Endothelial cell of umbilical vein (primary cell): ENCODE measurements at regions not wholly inside any gene's neighbourhood (a gene's known extent, or its start where the extent isn't known, plus 50 kb on each side); places are given as distances from the start of the nearest gene placed in this dataset.
"Not testable (repeated sequence)": the region's sequence is repeated elsewhere in the genome, so short reads cannot be mapped to it uniquely, and the experiment has no call there.

ENCODE experiments used
- BruUV-seq: library from RNA; stranded (reverse); fragments of 400-500 nt; replicated peaks from 2 replicates; lab custom pipeline; 2021; lab: Mats Ljungman, UMichigan
- CTCF ChIA-PET: fragments of 300-600, 350-600 bp; sonication (Branson Sonifier 250); formaldehyde crosslinking; loops from one replicate; lab custom pipeline; 2021; ENCODE audit warnings: antibody characterized with exemption, inconsistent platforms; lab: Charles Lee
- POLR2A ChIA-PET: fragments of 300-600, 350-600 bp; sonication (Branson Sonifier 250); formaldehyde crosslinking; loops from one replicate; lab custom pipeline; 2021; ENCODE audit warnings: antibody characterized with exemption, inconsistent platforms; lab: Charles Lee
- DNase-seq: peaks from one replicate; pipeline ENCODE4 v3.0.0-alpha.2; 2011; ENCODE audit warnings: low read depth, low spot score
- FAIRE-seq: peaks from 2 replicates; lab custom pipeline; 2011; peaks lifted over from hg19 to GRCh38; lab: Jason Lieb, UNC
- H2AFZ ChIP-seq: 2 replicates; pipeline ENCODE4 v1.6.0; 2012; ENCODE audit warnings: low read depth, low read length, control low read depth, inconsistent platforms
- H3K27ac ChIP-seq: 2 replicates; pipeline ENCODE4 v1.5.1; 2011; ENCODE audit warnings: low read depth, mild to moderate bottlenecking, control low read depth, low read length, moderate library complexity; ENCODE audit not compliant: insufficient read depth
- H3K27me3 ChIP-seq, 2 experiments: 2 replicates each; pipeline versions ENCODE4 v1.6.0 to v1.6.1; 2011; ENCODE audit warnings: low read length in 2 of 2, mixed read lengths in 1 of 2; ENCODE audit not compliant: control insufficient read depth in 2 of 2, insufficient read depth in 2 of 2
- H3K36me3 ChIP-seq, 2 experiments: 2 replicates in 1 of 2; 3 replicates in 1 of 2; pipeline ENCODE4 v1.5.1; 2011; ENCODE audit warnings: low read length in 2 of 2, mild to moderate bottlenecking in 1 of 2, moderate library complexity in 1 of 2; ENCODE audit not compliant: control insufficient read depth in 2 of 2, insufficient read depth in 2 of 2; ENCODE audit errors: extremely low read depth in 1 of 2
- H3K4me1 ChIP-seq: 3 replicates; pipeline ENCODE4 v1.5.1; 2011; ENCODE audit warnings: mild to moderate bottlenecking, low read length; ENCODE audit not compliant: control insufficient read depth, insufficient read depth; ENCODE audit errors: extremely low read depth
- H3K4me2 ChIP-seq: 2 replicates; pipeline ENCODE4 v1.6.1; 2011; ENCODE audit warnings: low read length, control low read depth, mixed read lengths; ENCODE audit not compliant: insufficient read depth
- H3K4me3 ChIP-seq, 3 experiments: fragments of 200-600 bp in 1 of 3; sonication (generic), shearing (Covaris generic) in 1 of 3; replicated peaks in 1 of 3; 2 replicates each; pipeline ENCODE4 v1.5.1; 2011 to 2016; ENCODE audit warnings: control low read depth in 3 of 3, low read length in 3 of 3, mild to moderate bottlenecking in 2 of 3, inconsistent platforms in 1 of 3, low read depth in 1 of 3, moderate library complexity in 1 of 3; ENCODE audit not compliant: insufficient read depth in 1 of 3
- H3K79me2 ChIP-seq: 2 replicates; pipeline ENCODE4 v1.6.0; 2012; ENCODE audit warnings: low read length, inconsistent platforms; ENCODE audit not compliant: control insufficient read depth, insufficient read depth
- H3K9ac ChIP-seq: replicated peaks from 2 replicates; pipeline ENCODE3; 2011; ENCODE audit warnings: low read length, control low read depth; ENCODE audit not compliant: insufficient read depth; ENCODE audit errors: extremely low read depth
- H3K9me1 ChIP-seq: replicated peaks from 3 replicates; pipeline ENCODE4 v1.6.0; 2011; ENCODE audit warnings: mild to moderate bottlenecking, low read length; ENCODE audit not compliant: control insufficient read depth, insufficient read depth; ENCODE audit errors: extremely low read depth
- H3K9me3 ChIP-seq: replicated peaks from 2 replicates; pipeline ENCODE4 v1.5.1; 2012; ENCODE audit warnings: low read length, inconsistent platforms; ENCODE audit not compliant: control insufficient read depth, insufficient read depth
- H4K20me1 ChIP-seq: replicated peaks from 2 replicates; pipeline ENCODE3; 2011; ENCODE audit warnings: mild to moderate bottlenecking, low read length; ENCODE audit not compliant: control insufficient read depth, insufficient read depth; ENCODE audit errors: extremely low read depth
- CTCF ChIP-seq, 2 donors: IDR thresholded peaks; 1 replicate in 1 of 2; 2 replicates in 1 of 2; pipeline ENCODE4 v1.5.1; 2011; ENCODE audit warnings: low read length in 2 of 2, mild to moderate bottlenecking in 2 of 2, moderate library complexity in 2 of 2, control low read depth in 1 of 2, inconsistent platforms in 1 of 2, low read depth in 1 of 2; ENCODE audit not compliant: insufficient read depth in 1 of 2; ENCODE audit errors: extremely low read depth in 1 of 2
- EZH2 ChIP-seq: IDR thresholded peaks from 2 replicates; pipeline ENCODE4 v1.6.1; 2012; ENCODE audit warnings: borderline replicate concordance, low read depth, mild to moderate bottlenecking, moderate library complexity, low read length, inconsistent platforms; ENCODE audit not compliant: severe bottlenecking
- FOS ChIP-seq: IDR thresholded peaks from 2 replicates; pipeline ENCODE4 v1.6.1; 2011; ENCODE audit warnings: mild to moderate bottlenecking, low read length, moderate library complexity, borderline replicate concordance; ENCODE audit not compliant: insufficient read depth
- GATA2 ChIP-seq: IDR thresholded peaks from 2 replicates; pipeline ENCODE4 v1.7.0; 2011; ENCODE audit warnings: low read depth, mild to moderate bottlenecking, moderate library complexity, mixed read lengths, low read length; ENCODE audit not compliant: insufficient read length, insufficient read depth
- JUN ChIP-seq: IDR thresholded peaks from 2 replicates; pipeline ENCODE4 v1.6.1; 2011; ENCODE audit warnings: borderline replicate concordance, low read depth; ENCODE audit not compliant: insufficient read length, insufficient read depth
- MAX ChIP-seq: IDR thresholded peaks from 2 replicates; pipeline ENCODE4 v1.6.1; 2011; ENCODE audit not compliant: insufficient read depth, insufficient read length
- MYC ChIP-seq: IDR thresholded peaks from one replicate; pipeline ENCODE4 v1.6.1; 2011; ENCODE audit warnings: mild to moderate bottlenecking, low read depth, low read length
- POLR2A ChIP-seq: IDR thresholded peaks from 2 replicates; pipeline ENCODE4 v1.6.1; 2012; ENCODE audit warnings: low read depth, mild to moderate bottlenecking, control low read depth, low read length
- POLR2AphosphoS5 ChIP-seq: IDR thresholded peaks from 2 replicates; pipeline ENCODE4 v1.6.1; 2012; ENCODE audit warnings: low read depth, mild to moderate bottlenecking, control low read depth, low read length, moderate library complexity; ENCODE audit not compliant: insufficient read depth
- dilution Hi-C: fragments of 300-500 bp; cut with MboI; formaldehyde crosslinking; loops from one replicate; pipeline ENCODE4 v1.15.0; 2019; ENCODE audit warnings: low sequenced_read_pairs; ENCODE audit not compliant: extremely low pct_ligation_motif_present
- intact Hi-C: fragments of 100-400 bp; cut with micrococcal nuclease; formaldehyde crosslinking; loops from one replicate; pipeline ENCODE4 v1.10.0; 2022

- no peak overlapping the region for H3K27ac ChIP-seq
- no peak overlapping the region for H3K9ac ChIP-seq
- ChIA-PET POLR2A (no interaction called here), CTCF (interaction anchor here (1.0 kb wide), 1 partner anchor 451 kb away, joined by 3 read pairs; no protein-coding TSS in a partner anchor)
- no peaks in the 10 kb centered on the region for H3K79me2 ChIP-seq
- intact Hi-C loops (no loop called here), dilution Hi-C loops (no loop called here)
- TF ChIP-seq GATA2: no peak
- no peak for TF ChIP-seq EZH2
- TF ChIP-seq MYC: no peak
- no peak for TF ChIP-seq FOS
- TF ChIP-seq JUN: no peak
- no peak for TF ChIP-seq CTCF (IDR thresholded peaks at IDR 0.05; ENCODE audit: extremely low read depth in 1 of 2, insufficient read depth in 1 of 2, low read depth in 1 of 2, low read length in 2 of 2)
- no peak for TF ChIP-seq POLR2AphosphoS5
- TF ChIP-seq POLR2A: no peak
- TF ChIP-seq MAX: no peak
- no peaks in the 10 kb centered on the region for H3K4me1 ChIP-seq
- H3K4me2 ChIP-seq: no peak overlapping the region
- no TSS peak for BruUV-seq
- no peak for DNase-seq
- H3K36me3 ChIP-seq: no peaks in the 10 kb centered on the region
- no peak overlapping the region for H3K4me3 ChIP-seq
- no peaks in the 10 kb centered on the region for H3K27me3 ChIP-seq
- FAIRE-seq: no peak
- H3K9me1 ChIP-seq: no peaks in the 10 kb centered on the region
- H3K9me3 ChIP-seq: no peaks in the 10 kb centered on the region
- H2AFZ ChIP-seq: no peak overlapping the region
- H4K20me1 ChIP-seq: no peaks in the 10 kb centered on the region
These were observed 258.9 kb upstream of the GULP1 start for GRCh38 chr2:188032786-188033185.

DNA sequence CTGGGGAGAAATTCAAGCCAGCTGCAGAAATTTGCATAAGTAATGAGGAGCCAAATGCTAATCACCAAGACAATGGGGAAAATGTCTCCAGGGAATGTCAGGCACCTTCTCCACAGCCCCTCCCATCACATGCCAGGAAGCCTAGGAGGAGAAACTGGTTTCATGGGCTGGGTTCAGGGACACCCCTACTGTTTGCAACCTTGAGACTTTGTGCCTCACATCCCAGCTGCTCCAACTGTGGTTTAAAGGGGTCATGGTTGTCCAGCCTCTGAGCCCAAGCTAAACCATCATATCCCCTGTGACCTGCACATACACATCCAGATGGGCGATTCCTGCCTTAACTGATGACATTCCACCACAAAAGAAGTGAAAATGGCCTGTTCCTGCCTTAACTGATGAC lies 258.4 kb upstream of the GULP1 start:
- dilution Hi-C loops, H3K9me3 ChIP-seq, H3K4me2 ChIP-seq, H3K4me3 ChIP-seq, FAIRE-seq, H3K36me3 ChIP-seq, BruUV-seq, H3K79me2 ChIP-seq, H3K9me1 ChIP-seq, H4K20me1 ChIP-seq, H3K9ac ChIP-seq, DNase-seq, intact Hi-C loops, H3K27ac ChIP-seq, H3K4me1 ChIP-seq, H2AFZ ChIP-seq, POLR2A ChIA-PET, H3K27me3 ChIP-seq, CTCF ChIA-PET: not testable (repeated sequence)

DNA sequence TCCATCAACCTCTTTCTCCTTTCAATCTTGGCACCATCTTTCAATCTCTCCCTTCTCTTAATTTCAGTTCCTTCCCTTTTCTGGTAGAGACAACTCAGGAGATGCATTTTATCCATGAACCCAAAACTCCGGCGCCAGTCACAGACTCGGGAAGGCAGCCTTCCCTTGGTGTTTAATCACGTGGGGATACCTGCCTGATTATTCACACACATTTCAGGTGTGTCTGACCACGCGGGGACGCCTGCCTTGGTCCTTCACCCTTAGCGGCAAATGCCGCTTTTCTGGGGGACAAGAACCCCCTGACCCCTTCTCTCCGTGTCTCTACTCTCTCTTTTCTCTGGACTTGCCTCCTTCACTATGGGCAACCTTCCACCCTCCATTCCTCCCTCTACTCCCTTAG lies 257.6 kb upstream of the GULP1 start:
- H3K4me2 ChIP-seq, H3K79me2 ChIP-seq, BruUV-seq, H3K27ac ChIP-seq, intact Hi-C loops, dilution Hi-C loops, DNase-seq, H3K9ac ChIP-seq, H3K4me1 ChIP-seq, POLR2A ChIA-PET, H4K20me1 ChIP-seq, H3K9me3 ChIP-seq, H3K9me1 ChIP-seq, FAIRE-seq, H3K36me3 ChIP-seq, H3K27me3 ChIP-seq, H3K4me3 ChIP-seq, CTCF ChIA-PET: not testable (repeated sequence)
- H2AFZ ChIP-seq: peak overlapping the region; percentile 14
